ENCODE measurements at regions not wholly inside any gene's neighbourhood (a gene's known extent, or its start where the extent isn't known, plus 50 kb on each side); places are given as distances from the start of the nearest gene placed in this dataset.

- TF ChIP-seq AFF4 (CRISPR knock-in tag; IDR thresholded peaks at IDR 0.05; ENCODE audit: borderline replicate concordance) (no peak), ZNF263 (CRISPR knock-in tag; IDR thresholded peaks at IDR 0.05; ENCODE audit: low read depth) (no peak), GABPB1 (CRISPR knock-in tag; IDR thresholded peaks at IDR 0.05) (no peak), TEAD1 (CRISPR knock-in tag; IDR thresholded peaks at IDR 0.05) (no peak), USF2 (CRISPR knock-in tag; IDR thresholded peaks at IDR 0.05) (no peak), ZNF121 (CRISPR knock-in tag; IDR thresholded peaks at IDR 0.05) (no peak)
Observed at GRCh38 chr2:88844960-88845359, 153.5 kb downstream of the RPIA start (continued).

GRCh38 chr2:88845772-88846661 is 154.5 kb downstream of the RPIA start:
- POLR2A ChIA-PET, result no interaction called here
- peaks cover 11% of the 10 kb centered on the region for H3K27me3 Mint-ChIP-seq (ENCODE audit: low read depth)
- CTCF ChIA-PET, result interaction anchor here (1.6 kb wide), 1 partner anchor 14 kb away, joined by 8 read pairs; no protein-coding TSS in a partner anchor
- H3K27ac Mint-ChIP-seq, result no peak overlapping the region
- no peak overlapping the region for H3K4me3 Mint-ChIP-seq
- TF ChIP-seq ATF1 (CRISPR knock-in tag; IDR thresholded peaks at IDR 0.05), result no peak
- TF ChIP-seq USF1 (CRISPR knock-in tag; IDR thresholded peaks at IDR 0.05), result no peak
- TF ChIP-seq ERG (CRISPR knock-in tag; IDR thresholded peaks at IDR 0.05), result no peak
- TF ChIP-seq ZNF425 (CRISPR knock-in tag; conservative IDR thresholded peaks at IDR 0.05), result no peak
- no peak for TF ChIP-seq TP53 (CRISPR knock-in tag; IDR thresholded peaks at IDR 0.05)
- no peak for TF ChIP-seq ATF3 (CRISPR knock-in tag; conservative IDR thresholded peaks at IDR 0.05)
- TF ChIP-seq ATF6 (CRISPR knock-in tag; IDR thresholded peaks at IDR 0.05), result no peak
- no peak for TF ChIP-seq SMAD4 (CRISPR knock-in tag; IDR thresholded peaks at IDR 0.05)
- TF ChIP-seq GABPB1 (CRISPR knock-in tag; IDR thresholded peaks at IDR 0.05), result no peak
- no peak for TF ChIP-seq GRHL2 (CRISPR knock-in tag; IDR thresholded peaks at IDR 0.05; ENCODE audit: insufficient replicate concordance, severe bottlenecking)
- no peak for TF ChIP-seq CBFB (CRISPR knock-in tag; IDR thresholded peaks at IDR 0.05; ENCODE audit: low read depth)
- TF ChIP-seq PREB (CRISPR knock-in tag; IDR thresholded peaks at IDR 0.05; ENCODE audit: borderline replicate concordance), result no peak
- no peak for TF ChIP-seq CTCF (IDR thresholded peaks at IDR 0.05)
- no peak for TF ChIP-seq GTF2I (CRISPR knock-in tag; conservative IDR thresholded peaks at IDR 0.05)
- peaks cover 5% of the 10 kb centered on the region; the same call in 1 of the 2 replicates for H3K36me3 Mint-ChIP-seq
- ATAC-seq (no peak), DNase-seq (ENCODE audit: low spot score) (no peak)
- H3K4me1 Mint-ChIP-seq, result no peaks in the 10 kb centered on the region
- peaks cover 16% of the 10 kb centered on the region for H3K9me3 Mint-ChIP-seq
